SK-N-MC (cell line): ENCODE measurements at regions not wholly inside any gene's neighbourhood (a gene's known extent, or its start where the extent isn't known, plus 50 kb on each side); places are given as distances from the start of the nearest gene placed in this dataset.
"Not testable (repeated sequence)": the region's sequence is repeated elsewhere in the genome, so short reads cannot be mapped to it uniquely, and the experiment has no call there.

ENCODE experiments used
- EZH2 ChIP-seq: fragments of 200-600 bp; sonication (generic); IDR thresholded peaks from one replicate; pipeline ENCODE4 v1.6.1; 2017; ENCODE audit warnings: antibody characterized with exemption
- POLR2AphosphoS5 ChIP-seq: IDR thresholded peaks from 2 replicates; pipeline ENCODE4 v1.6.1; 2012; ENCODE audit warnings: mild to moderate bottlenecking, low read depth, low read length, borderline replicate concordance

GRCh38 chr10:9402507-9403195 lies 1348.2 kb downstream of the GATA3 start:
- not testable (repeated sequence) for TF ChIP-seq EZH2, POLR2AphosphoS5
